GM18505 (cell line): ENCODE measurements at regions not wholly inside any gene's neighbourhood (a gene's known extent, or its start where the extent isn't known, plus 50 kb on each side); places are given as distances from the start of the nearest gene placed in this dataset.
"Not testable (repeated sequence)": the region's sequence is repeated elsewhere in the genome, so short reads cannot be mapped to it uniquely, and the experiment has no call there.

Experiments
- ATAC-seq: cut with Tn5 transposase; IDR thresholded peaks from one replicate; pipeline ENCODE4 v1.9.1; 2021; ENCODE audit not compliant: unreplicated experiment
- POLR2A ChIP-seq: IDR thresholded peaks from 4 replicates; pipeline ENCODE4 v1.6.1; 2011; ENCODE audit warnings: borderline replicate concordance; ENCODE audit not compliant: insufficient read depth, insufficient read length; ENCODE audit errors: extremely low read depth

DNA sequence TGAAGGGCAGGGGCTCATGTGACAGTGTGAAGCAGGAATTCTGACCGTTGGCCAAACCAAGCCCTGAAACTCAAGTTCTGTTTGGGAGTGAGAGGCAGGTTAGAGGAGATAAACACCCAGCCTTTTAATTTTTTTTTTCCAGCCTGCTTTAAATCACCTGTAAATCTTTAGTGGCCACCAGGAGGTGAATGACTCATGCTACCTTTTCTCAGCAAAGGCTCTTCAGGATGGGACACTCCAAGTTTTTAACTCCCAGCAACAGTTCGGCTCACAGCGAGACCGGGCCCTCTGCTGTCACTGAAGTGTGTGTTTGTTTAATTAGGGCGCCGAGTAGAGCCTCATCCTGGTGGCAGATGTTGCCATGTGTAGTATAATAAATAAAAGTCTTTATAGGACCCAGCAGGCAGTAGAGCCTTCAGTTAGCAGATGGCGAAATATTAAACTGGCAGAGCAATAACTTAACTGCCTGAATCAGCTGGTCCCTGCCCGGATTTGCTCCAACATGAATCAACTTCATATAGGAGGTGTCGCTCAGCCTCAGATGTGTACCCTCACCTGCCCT is 180.3 kb downstream of the NPIPA7 start:
- ATAC-seq, result not testable (repeated sequence)

DNA sequence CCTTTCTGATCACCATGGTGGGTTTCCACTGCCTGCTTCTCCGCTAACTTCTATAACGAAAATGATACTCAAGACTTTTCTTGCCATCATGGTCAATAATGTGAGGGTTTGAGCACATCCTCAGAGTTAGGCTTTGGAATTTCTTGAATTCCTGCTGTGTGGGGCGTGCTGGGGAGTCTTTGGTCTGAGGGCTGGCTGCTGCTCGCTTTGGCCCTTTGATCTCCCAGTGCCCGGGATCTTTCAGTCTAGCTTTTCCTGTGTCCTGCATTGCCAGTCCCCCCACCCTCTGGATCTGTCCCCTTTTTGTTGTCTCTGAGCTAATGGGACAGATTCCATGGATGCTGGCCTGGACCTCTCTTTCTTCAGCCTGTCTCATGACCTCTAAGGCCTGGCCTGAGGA is 182.6 kb downstream of the NPIPA7 start:
- ATAC-seq, result not testable (repeated sequence)

DNA sequence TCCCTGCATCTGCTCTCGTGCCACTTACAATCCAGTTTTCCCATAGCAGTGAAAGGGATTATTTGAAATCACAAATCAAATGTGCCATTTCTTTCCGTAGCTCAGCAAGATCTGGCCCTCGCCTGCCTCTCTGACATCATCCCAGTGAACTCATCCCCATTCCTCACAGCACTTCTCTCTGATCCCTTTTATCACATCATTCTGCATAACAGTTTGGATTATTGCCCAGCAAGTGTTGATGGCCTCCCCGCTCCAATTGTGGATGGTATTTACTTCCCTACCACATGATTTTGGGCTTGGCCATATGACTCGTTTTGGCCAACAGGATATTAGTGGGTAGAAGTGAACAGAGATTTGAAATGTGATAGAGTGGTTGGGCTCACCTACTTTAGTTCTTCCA is 185.0 kb downstream of the NPIPA7 start:
- ATAC-seq, result not testable (repeated sequence)

DNA sequence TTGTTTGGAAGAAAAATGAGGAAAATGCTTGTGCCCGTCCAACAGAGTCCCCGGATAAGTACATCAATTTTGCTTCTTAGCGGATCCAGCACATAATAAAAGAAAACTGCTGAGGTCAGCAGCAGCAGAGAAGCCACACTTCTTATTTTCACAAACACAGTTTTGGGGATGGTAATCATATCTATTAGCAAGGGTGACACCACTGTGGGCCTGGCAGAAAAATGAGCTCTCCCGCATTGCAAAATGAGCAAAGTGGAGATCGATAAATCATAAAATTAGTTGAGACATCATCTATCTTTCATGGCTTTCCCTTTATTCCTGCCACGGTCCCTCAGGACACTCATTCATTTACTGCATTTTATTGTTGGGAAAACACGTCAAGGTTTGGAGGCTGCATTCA is 186.4 kb downstream of the NPIPA7 start:
- ATAC-seq, result not testable (repeated sequence)

DNA sequence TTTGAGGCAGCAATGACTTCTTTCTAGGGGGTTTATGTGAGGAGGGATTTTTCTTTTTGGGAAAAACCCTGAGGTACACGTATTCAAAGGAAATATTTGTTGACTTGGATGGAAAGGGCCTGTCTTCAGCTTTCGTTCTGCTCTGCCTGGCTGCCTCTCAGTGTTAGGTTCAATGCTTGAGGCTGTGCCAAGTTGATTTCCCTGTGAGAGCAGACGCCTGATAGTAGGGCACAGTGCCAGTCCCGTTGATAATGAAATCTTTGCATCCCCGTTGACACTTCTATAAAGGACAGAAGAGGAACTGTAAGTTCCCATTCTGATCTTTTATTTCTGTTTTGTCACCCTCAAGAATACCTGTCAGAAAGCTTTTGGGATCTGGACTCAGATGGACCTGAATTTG is 191.1 kb downstream of the NPIPA7 start:
- ATAC-seq, result not testable (repeated sequence)

DNA sequence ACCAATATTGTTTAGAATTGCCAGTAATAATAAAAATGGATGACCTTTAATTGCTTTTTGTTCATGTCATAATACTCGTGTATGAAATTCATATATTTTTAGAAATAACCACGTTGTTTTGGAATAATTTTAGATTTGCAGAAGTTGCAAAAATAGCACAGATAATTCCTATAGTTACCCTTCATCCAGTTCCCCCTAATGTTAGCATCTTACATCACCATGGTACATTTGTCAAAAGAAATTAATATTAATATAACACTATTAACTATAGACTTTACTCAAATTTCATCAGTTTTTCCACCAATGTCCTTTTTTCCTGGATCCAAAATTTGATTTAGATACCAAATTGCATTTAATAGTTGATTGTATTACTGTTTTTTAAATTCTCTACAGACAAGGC is 191.9 kb downstream of the NPIPA7 start:
- not testable (repeated sequence) for ATAC-seq

DNA sequence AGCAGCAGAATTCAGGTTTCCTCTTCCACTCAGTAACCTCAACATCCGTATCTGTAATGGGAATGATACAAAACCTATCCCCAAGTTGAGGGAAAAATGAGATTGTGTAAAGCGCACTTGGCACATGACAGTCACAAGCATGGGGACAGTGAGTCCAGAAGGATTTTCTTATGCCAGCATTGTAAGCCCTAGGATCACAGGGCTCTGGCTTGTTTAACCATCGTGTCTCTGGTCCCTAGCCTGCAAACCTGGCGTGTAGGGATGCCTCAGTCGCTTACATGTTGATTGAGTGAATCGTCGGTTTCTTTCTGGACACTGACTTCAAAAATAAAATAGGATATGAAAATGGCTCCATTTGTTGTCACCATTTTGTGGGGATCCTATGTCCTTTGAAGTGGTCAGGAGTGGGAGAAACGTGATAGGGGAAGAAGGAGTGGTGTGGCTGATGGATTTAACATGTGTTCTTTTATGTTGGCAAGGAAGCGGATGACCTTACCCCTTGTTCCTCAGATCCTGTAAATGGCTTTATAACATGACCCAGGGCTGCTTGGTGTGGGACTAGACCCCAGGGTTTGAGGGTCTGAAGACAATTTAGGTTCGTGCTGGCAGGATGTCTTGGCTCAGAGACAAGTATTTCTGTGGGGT is 193.3 kb downstream of the NPIPA7 start:
- not testable (repeated sequence) for ATAC-seq

DNA sequence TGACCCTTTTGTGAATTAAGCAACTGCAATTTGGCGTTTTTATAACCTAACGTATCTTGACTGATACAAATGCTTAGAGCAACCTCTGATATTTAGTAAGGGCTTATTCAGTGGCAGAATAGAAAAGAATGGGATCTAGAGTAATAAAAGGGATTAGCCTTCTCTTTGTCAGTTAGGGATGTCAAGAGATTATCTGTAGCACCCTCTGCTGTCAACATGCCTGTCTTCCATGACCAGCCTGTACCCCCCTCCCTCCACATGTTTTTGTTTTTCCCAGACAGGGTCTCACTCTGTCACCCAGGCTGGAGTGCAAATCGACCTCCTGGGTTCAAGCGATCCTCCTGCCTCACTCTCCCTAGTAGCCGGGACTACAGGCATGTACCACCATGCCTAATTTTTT is 198.1 kb downstream of the NPIPA7 start:
- not testable (repeated sequence) for ATAC-seq

DNA sequence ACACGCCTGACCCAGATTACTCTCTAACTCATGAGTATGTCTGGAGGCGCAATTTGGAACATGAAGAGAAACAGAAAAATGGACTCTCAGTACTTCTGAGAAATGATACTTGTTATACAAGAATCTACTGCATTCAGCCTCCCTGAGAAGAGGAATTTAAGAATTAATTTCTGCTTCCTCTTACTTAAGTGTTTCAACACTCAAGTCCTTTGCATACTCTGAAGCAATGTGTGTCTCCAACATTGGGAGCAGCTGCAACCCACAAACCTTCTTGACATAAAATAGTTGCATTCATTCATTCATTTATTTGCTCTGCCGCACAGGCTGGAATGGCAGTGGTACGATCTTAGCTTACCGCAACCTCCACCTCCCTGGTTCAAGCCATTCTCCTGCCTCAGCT is 199.8 kb downstream of the NPIPA7 start:
- ATAC-seq, result no peak
- TF ChIP-seq POLR2A, result no peak

DNA sequence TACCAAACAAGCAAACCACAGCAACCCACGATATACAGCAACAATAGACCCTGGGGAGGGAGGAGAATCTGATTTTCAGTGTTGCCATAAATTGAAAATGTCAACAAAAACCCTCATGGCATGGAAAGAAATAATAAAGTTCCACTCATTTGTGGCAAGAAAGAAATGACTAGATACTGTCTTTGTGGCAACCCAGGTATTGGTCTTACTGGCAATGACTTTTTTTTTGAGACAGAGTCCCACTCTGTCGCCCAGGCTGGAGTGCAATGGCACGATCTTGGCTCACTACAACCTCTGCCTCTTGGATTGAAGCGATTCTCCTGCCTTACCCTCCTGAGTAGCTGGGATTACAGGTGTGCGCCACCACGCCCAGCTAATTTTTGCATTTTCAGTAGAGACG is 204.0 kb downstream of the NPIPA7 start:
- not testable (repeated sequence) for ATAC-seq

DNA sequence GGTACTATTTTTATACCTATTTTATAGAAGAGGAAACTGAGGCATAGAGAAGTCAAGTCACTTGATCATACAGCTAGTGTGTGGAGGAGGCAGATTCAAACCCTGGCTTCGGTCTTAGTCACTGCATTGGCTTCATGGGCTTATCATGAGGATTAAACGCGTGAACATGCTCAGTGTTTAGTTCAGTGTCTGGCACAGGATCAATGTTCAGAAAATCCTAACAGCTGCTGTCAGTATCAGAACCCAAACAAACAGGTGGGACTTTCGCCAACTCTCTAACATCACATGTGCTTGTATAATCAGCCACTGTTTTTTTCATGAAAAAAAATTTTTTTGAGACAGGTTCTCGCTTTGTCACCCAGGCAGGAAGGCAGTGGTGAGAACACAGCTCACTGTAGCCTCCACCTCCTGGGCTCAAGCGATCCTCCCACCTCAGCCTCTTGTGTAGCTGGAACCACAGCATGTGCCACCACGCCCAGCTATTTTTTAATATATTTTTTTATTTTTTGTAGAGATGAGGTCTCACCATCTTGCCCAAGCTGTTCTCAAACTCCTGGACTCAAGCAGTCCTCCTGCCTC is 207.2 kb downstream of the NPIPA7 start:
- ATAC-seq, result not testable (repeated sequence)

DNA sequence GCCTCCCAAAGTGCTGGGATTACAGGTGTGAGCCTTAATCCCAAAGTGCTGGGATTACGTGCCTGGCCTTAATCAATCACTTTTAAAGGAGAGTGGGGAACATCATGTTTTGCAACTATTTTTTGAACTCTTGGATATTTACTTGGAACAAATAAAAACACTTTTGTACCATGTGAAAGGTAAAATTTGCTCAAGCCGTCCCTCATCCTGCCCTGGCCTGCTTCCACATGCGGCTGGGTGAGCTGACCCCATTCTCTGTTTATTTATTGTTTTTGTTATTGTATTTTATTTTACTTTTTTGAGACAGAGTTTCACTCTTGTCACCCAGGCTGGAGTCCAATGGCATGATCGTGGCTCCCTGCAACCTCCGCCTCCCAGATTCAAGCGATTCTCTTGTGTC is 208.0 kb downstream of the NPIPA7 start:
- ATAC-seq, result not testable (repeated sequence)

DNA sequence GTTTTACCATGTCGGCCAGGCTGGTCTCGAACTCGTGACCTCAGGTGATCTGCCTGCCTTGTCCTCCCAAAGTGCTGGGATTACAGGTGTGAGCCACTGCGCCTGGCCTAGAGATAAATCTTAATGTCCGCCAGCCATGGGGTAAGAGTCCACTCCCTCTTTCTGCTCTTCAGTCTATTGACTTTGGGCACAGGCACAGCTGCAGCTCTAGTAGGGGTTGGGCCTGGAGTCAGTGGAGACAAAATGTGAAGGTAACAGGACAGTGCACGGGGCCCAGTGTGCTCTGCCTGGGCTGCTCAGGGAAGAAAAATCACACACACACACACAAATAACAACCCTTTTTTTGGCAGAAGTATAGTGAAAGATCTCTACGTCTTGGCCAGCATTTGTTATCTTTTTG is 209.5 kb downstream of the NPIPA7 start:
- not testable (repeated sequence) for ATAC-seq

DNA sequence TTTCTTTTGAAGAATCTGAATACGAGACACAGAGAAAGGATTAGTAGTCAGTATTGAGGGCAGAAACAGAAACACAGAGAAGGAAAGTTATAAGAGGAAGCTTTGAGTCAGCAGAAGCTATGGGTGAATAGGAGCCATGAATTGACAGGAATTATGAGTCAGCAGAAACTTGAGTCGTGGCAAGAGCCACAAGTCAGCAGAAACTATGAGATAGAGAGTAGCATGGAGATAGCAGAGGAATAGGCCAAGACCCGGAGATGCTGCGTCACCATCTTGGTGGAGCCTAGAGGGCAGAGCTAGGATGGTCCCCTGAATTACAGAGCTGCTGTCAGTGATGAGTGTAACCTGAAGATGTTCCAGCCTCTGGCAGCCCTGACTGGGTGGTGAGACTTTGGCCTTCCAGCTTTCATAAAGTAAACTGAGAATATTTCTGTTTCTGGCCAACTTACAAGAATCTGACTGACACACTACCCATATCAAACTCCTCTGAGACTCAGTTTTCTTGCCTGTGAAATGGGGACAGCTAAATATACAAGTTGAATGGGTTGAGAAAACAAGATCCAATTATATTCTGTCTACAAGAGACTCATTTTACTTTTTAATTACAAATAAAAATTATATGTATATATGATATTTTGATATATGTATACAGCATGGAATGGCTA is 211.8 kb downstream of the NPIPA7 start:
- ATAC-seq, result not testable (repeated sequence)

DNA sequence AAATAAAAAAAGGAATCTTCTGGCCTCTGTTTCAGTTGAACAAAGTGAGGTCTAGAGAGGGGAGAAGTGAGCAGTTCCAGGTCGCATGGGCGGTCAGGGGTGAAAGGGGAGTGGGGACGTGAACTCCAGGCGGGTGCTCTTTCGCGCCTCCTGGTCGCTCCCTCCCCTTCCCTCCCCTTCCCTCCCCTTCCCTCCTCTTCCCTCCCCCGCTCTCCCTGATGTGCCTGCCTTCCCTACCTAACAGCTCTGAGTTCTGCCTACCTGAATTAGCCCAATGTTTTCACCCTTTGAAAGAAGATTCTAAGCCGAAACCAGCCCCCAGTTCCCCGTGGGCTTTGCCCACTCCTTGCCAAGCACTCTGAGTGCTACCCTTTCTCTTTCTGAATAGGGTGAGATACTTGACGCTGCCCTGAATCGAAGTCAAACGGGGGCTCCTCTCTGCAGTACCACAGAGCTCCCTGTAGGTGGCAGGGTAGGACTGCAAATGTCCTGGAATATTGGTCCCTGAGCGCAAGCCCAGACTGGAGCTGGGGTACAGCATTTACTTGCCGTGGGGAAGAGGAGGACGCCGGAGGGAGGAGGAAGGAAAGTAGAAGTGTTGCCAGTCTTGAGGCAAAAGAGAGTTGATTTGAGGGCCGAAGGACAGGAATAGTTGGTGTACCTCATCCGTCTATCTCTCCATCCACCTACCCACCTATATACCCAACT is 214.4 kb downstream of the NPIPA7 start:
- peak; percentile 51 for ATAC-seq

DNA sequence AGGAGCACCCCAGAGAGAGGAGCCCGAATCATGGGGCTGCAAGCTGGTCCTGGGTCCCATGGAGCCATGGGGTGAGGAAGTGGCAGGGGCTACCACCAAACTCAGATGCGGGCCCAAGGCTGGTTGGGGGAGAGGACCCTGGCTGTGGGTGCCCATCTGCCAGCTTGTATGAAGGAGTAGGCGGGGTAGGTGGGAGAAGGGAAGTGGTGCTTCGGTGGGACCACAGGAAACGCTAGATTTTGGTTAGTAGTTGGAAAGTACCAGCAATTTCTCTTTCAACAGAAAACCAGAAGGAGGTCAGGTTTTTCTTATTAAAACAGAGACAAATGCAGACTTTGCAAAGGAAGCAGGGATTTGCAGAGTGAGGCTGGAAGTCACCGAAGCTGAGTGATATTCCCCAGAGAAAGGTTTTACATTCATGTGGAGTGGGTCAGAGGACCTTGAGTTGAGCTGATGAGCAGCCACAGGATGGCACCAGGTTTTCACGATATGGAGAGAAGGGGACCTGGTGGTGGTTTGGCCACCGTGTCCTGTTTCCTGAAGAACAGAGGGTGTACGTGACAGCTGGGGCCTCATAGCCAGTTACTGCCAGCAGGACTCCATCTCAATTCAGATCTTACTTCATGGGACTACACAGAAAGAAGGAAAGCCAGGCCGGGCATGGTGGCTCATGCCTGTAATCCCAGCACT is 216.2 kb downstream of the NPIPA7 start:
- not testable (repeated sequence) for ATAC-seq

DNA sequence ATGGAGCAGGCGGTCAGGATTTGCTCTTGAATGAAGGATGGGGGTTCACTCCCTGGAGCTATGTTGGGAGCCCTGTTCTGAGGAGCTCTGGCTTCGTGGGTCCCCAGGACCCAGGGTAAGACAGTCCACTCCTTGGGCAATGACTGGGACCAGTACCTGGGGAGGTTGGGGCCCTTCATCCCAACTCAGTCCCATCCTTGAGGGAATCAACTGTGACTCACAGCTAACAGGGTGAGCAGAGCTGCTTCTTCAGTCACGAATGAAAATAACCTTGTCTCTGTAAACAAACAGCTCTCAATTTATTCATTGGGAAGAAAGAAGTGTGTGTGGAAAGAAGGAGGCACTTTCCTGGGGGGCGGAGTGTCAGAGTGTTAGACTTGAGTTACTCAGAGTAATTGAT is 222.3 kb downstream of the NPIPA7 start:
- ATAC-seq, result not testable (repeated sequence)

DNA sequence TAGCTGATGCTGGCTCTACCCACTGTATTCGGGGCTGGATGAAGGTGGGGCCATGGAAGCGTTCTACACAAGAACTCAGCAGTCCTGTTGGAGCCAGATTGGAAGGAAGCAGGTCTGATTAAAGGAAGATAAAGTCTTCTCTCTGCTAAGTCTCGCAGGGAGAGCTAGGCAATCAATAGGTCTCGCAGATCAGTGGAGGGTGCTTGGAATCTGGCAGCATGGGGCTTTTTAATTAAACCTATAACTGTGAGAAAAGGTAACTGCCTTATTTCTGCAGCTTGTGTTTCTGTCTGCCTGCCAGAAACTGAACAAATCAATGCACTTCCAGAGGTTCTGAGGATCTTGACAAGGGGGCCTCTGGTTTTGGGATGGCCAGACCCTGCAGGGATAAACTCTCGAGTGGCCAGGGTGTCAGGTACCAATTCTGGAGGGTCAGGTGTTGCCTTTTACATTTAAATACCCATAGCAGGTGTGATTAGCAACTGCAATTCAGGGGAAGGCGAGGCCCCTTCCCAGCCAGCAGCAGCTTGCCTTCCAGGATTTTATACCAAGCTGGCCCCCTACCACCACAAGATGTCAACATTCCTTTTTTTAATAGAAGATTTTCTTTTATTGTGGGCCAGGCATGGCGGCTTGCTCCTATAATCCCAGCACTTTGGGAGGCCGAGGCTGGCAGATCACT is 228.6 kb downstream of the NPIPA7 start:
- ATAC-seq, result not testable (repeated sequence)

DNA sequence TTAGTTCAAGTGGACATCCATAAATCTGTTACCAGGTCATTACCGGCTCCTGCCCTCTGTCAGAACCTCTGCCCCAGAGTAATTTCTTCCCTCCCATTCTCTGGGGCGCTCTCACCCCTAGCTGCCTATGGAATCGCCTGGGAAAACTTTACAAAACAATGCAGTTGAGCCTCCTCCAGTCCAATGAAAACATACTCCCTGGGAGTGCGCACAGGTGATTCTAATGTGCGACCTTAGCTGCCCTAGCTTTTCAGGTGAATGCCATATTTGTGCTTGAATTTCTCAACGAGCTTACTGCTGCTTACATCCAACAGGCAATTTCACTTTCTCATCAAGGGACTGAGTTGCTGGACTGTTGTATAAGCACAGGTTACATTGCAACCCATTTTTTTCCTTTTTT is 230.7 kb downstream of the NPIPA7 start:
- not testable (repeated sequence) for ATAC-seq
